H9 (cell line): ENCODE measurements at regions not wholly inside any gene's neighbourhood (a gene's known extent, or its start where the extent isn't known, plus 50 kb on each side); places are given as distances from the start of the nearest gene placed in this dataset.

Experiments used
- DNase-seq: peaks from one replicate; pipeline ENCODE4 v3.0.0-alpha.2; 2017
- H2AFZ ChIP-seq: one replicate; pipeline ENCODE4 v1.6.1; 2013; ENCODE audit warnings: mild to moderate bottlenecking, low read length, control low read depth, moderate library complexity
- H2AK5ac ChIP-seq: 2 replicates; pipeline ENCODE4 v1.6.1; 2013; ENCODE audit warnings: low read length, control low read depth, mixed read lengths; ENCODE audit not compliant: insufficient read length
- H2BK120ac ChIP-seq: one replicate; pipeline ENCODE4 v1.6.1; 2013; ENCODE audit warnings: low read depth, mild to moderate bottlenecking, low read length, control low read depth, inconsistent platforms; ENCODE audit not compliant: poor library complexity, severe bottlenecking
- H2BK12ac ChIP-seq: 2 replicates; pipeline ENCODE4 v1.6.1; 2013; ENCODE audit warnings: low read length, control low read depth, mixed read lengths, low read depth; ENCODE audit not compliant: insufficient read length
- H2BK15ac ChIP-seq: 2 replicates; pipeline ENCODE4 v1.6.1; 2013; ENCODE audit warnings: low read depth, low read length, control low read depth
- H2BK20ac ChIP-seq: one replicate; pipeline ENCODE4 v1.6.1; 2013; ENCODE audit warnings: low read depth, mild to moderate bottlenecking, low read length, control low read depth, inconsistent platforms; ENCODE audit not compliant: poor library complexity, severe bottlenecking
- H2BK5ac ChIP-seq: 2 replicates; pipeline ENCODE4 v1.6.1; 2013; ENCODE audit warnings: low read length, control low read depth, mixed read lengths; ENCODE audit not compliant: insufficient read length
- H3K14ac ChIP-seq: 2 replicates; pipeline ENCODE4 v1.6.1; 2013; ENCODE audit warnings: low read length, control low read depth; ENCODE audit not compliant: insufficient read depth
- H3K18ac ChIP-seq: 2 replicates; pipeline ENCODE4 v1.6.1; 2013; ENCODE audit warnings: low read depth, mild to moderate bottlenecking, mixed read lengths, low read length, control low read depth; ENCODE audit not compliant: insufficient read length
- H3K23ac ChIP-seq: 2 replicates; pipeline ENCODE4 v1.6.1; 2013; ENCODE audit warnings: low read length, control low read depth, mixed read lengths, low read depth; ENCODE audit not compliant: insufficient read length
- H3K23me2 ChIP-seq: 2 replicates; pipeline ENCODE4 v1.6.1; 2013; ENCODE audit warnings: low read depth, mild to moderate bottlenecking, mixed read lengths, low read length, control low read depth; ENCODE audit not compliant: insufficient read length, poor library complexity, severe bottlenecking
- H3K27ac ChIP-seq: 2 replicates; pipeline ENCODE4 v1.5.1; 2013; ENCODE audit warnings: low read length, control low read depth, mixed read lengths, low read depth; ENCODE audit not compliant: insufficient read length
- H3K27me3 ChIP-seq: 2 replicates; pipeline ENCODE4 v1.6.1; 2013; ENCODE audit warnings: low read length, control low read depth, inconsistent platforms; ENCODE audit not compliant: insufficient read depth
- H3K4ac ChIP-seq: 2 replicates; pipeline ENCODE4 v1.6.1; 2013; ENCODE audit warnings: low read depth, mild to moderate bottlenecking, control low read depth, inconsistent platforms, low read length, moderate library complexity
- H3K4me1 ChIP-seq: 2 replicates; pipeline ENCODE4 v1.6.1; 2013; ENCODE audit warnings: low read length, control low read depth, inconsistent platforms; ENCODE audit not compliant: insufficient read depth
- H3K4me2 ChIP-seq: 2 replicates; pipeline ENCODE4 v1.6.1; 2013; ENCODE audit warnings: low read length, control low read depth, mixed read lengths; ENCODE audit not compliant: insufficient read length, insufficient read depth
- H3K56ac ChIP-seq: 2 replicates; pipeline ENCODE4 v1.6.1; 2013; ENCODE audit warnings: low read depth, mild to moderate bottlenecking, mixed read lengths, low read length, control low read depth; ENCODE audit not compliant: insufficient read length
- H3K79me1 ChIP-seq: 2 replicates; pipeline ENCODE4 v1.6.1; 2013; ENCODE audit warnings: low read depth, mild to moderate bottlenecking, moderate library complexity, low read length, control low read depth, inconsistent platforms; ENCODE audit not compliant: insufficient read depth, poor library complexity, severe bottlenecking
- H3K79me2 ChIP-seq: 2 replicates; pipeline ENCODE4 v1.6.1; 2013; ENCODE audit warnings: low read length, control low read depth, inconsistent platforms; ENCODE audit not compliant: insufficient read depth
- H3K9ac ChIP-seq: 2 replicates; pipeline ENCODE4 v1.6.1; 2013; ENCODE audit warnings: low read length, control low read depth, mixed read lengths; ENCODE audit not compliant: insufficient read length; ENCODE audit errors: extremely low read depth
- H3K9me3 ChIP-seq: one replicate; pipeline ENCODE4 v1.6.1; 2013; ENCODE audit warnings: low read depth, low read length, inconsistent platforms; ENCODE audit not compliant: control insufficient read depth
- H3T11ph ChIP-seq: one replicate; pipeline ENCODE4 v1.6.1; 2013; ENCODE audit warnings: mild to moderate bottlenecking, low read length, control low read depth, inconsistent platforms
- H4K20me1 ChIP-seq: one replicate; pipeline ENCODE4 v1.6.1; 2013; ENCODE audit not compliant: control insufficient read depth, insufficient read length, insufficient read depth
- H4K5ac ChIP-seq: 2 replicates; pipeline ENCODE4 v1.6.1; 2013; ENCODE audit warnings: low read depth, mild to moderate bottlenecking, mixed read lengths, low read length, control low read depth; ENCODE audit not compliant: insufficient read length
- H4K8ac ChIP-seq: replicated peaks from 2 replicates; pipeline ENCODE4 v1.6.1; 2013; ENCODE audit warnings: low read length, control low read depth, mixed read lengths, low read depth; ENCODE audit not compliant: insufficient read length
- H4K91ac ChIP-seq: 2 replicates; pipeline ENCODE4 v1.6.1; 2013; ENCODE audit warnings: low read depth, mild to moderate bottlenecking, moderate library complexity, mixed read lengths, low read length, control low read depth; ENCODE audit not compliant: insufficient read length
- H3K27ac Mint-ChIP-seq, 3 experiments: 2 replicates in 2 of 3; 3 replicates in 1 of 3; pipeline ENCODE4 v1.8.0; 2020 to 2021; ENCODE audit warnings: mixed read lengths in 3 of 3, mild to moderate bottlenecking in 1 of 3, moderate library complexity in 1 of 3
- H3K27me3 Mint-ChIP-seq: 2 replicates; pipeline ENCODE4 v1.8.0; 2021; ENCODE audit warnings: low read depth, mild to moderate bottlenecking, moderate library complexity, mixed read lengths
- H3K36me3 Mint-ChIP-seq, 3 experiments: 2 replicates in 2 of 3; 3 replicates in 1 of 3; pipeline ENCODE4 v1.8.0; 2020 to 2021; ENCODE audit warnings: low read depth in 3 of 3, mixed read lengths in 3 of 3; ENCODE audit not compliant: insufficient read depth in 1 of 3
- H3K4me1 Mint-ChIP-seq, 2 experiments: 2 replicates each; pipeline ENCODE4 v1.8.0; 2020; ENCODE audit warnings: mixed read lengths in 2 of 2
- H3K4me3 Mint-ChIP-seq, 2 experiments: 2 replicates in 1 of 2; 3 replicates in 1 of 2; pipeline ENCODE4 v1.8.0; 2020 to 2021; ENCODE audit warnings: mild to moderate bottlenecking in 2 of 2, mixed read lengths in 2 of 2, moderate library complexity in 1 of 2
- H3K9me3 Mint-ChIP-seq, 2 experiments: 2 replicates in 1 of 2; 3 replicates in 1 of 2; pipeline ENCODE4 v1.8.0; 2020; ENCODE audit warnings: mild to moderate bottlenecking in 2 of 2, mixed read lengths in 2 of 2, moderate library complexity in 1 of 2
- WGBS: extraction: QIAGEN DNeasy Blood & Tissue Kit; methylation state at CpG from one replicate; pipeline ENCODE4 v1.1.7; 2013; ENCODE audit warnings: missing lambda C conversion rate, low lambda C conversion rate, mixed read lengths; ENCODE audit not compliant: insufficient read length; ENCODE audit errors: extremely low coverage; 5-methylcytosine and 5-hydroxymethylcytosine counted together
- TF ChIP-seq, protein P1 (sequence below): fragments of 200-600 bp; sonication (generic); conservative IDR thresholded peaks from 3 replicates; pipeline ENCODE4 v1.8.0; 2021; ENCODE audit warnings: antibody characterized with exemption, mild to moderate bottlenecking

DNA sequence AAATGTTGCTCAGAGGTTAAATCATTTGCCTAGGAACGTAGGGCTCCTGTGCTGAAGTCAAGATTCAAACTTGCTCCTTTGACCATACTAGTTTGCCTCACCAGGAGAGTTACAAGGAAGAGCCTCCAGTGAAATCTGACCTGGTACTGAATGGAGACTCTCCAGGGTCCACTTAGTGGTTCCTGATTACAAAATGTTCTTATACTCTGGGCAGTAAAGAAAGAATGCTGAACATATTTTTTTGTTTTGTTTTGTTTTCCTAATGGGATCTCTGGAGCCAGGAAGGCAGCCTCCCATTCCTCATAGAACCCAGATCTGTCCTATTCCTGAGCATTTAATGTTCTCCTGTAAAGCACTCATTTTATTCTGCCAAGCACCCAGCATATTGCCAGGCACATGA lies 256.5 kb upstream of the CLINT1 start:
- H3K14ac ChIP-seq, result no peak overlapping the region
- no peak overlapping the region for H4K8ac ChIP-seq
- H3T11ph ChIP-seq, result no peak overlapping the region
- no peak overlapping the region for H3K18ac ChIP-seq
- no peak overlapping the region for H2BK5ac ChIP-seq
- Mint-ChIP-seq H3K4me1 (no peaks in the 10 kb centered on the region; a peak in 1 of 4 replicates), H3K9me3 (no peaks in the 10 kb centered on the region; a peak in 2 of 5 replicates), H3K27ac (no peak overlapping the region), H3K27me3 (peaks cover 20% of the 10 kb centered on the region), H3K36me3 (no peaks in the 10 kb centered on the region), H3K4me3 (no peak overlapping the region)
- no peak overlapping the region for H2BK15ac ChIP-seq
- no peak overlapping the region for H3K27ac ChIP-seq
- no peaks in the 10 kb centered on the region for H3K79me2 ChIP-seq
- no peak overlapping the region for H2BK120ac ChIP-seq
- no peak overlapping the region for H3K4me2 ChIP-seq
- no peaks in the 10 kb centered on the region; the same call in 1 of the 2 replicates for H3K27me3 ChIP-seq
- no peak overlapping the region for H2AFZ ChIP-seq
- no peak overlapping the region for H4K5ac ChIP-seq
- no peak overlapping the region for H3K56ac ChIP-seq
- H4K20me1 ChIP-seq, result no peaks in the 10 kb centered on the region
- H3K4me1 ChIP-seq, result no peaks in the 10 kb centered on the region
- H3K23ac ChIP-seq, result no peak overlapping the region
- H2AK5ac ChIP-seq, result no peak overlapping the region
- no peak overlapping the region for H4K91ac ChIP-seq
- DNase-seq, result no peak
- H3K79me1 ChIP-seq, result no peaks in the 10 kb centered on the region
- no peak overlapping the region for H2BK20ac ChIP-seq
- WGBS, result no CpG with 5 or more reads among the region's 1 CpG
- TF ChIP-seq, protein P1, sequence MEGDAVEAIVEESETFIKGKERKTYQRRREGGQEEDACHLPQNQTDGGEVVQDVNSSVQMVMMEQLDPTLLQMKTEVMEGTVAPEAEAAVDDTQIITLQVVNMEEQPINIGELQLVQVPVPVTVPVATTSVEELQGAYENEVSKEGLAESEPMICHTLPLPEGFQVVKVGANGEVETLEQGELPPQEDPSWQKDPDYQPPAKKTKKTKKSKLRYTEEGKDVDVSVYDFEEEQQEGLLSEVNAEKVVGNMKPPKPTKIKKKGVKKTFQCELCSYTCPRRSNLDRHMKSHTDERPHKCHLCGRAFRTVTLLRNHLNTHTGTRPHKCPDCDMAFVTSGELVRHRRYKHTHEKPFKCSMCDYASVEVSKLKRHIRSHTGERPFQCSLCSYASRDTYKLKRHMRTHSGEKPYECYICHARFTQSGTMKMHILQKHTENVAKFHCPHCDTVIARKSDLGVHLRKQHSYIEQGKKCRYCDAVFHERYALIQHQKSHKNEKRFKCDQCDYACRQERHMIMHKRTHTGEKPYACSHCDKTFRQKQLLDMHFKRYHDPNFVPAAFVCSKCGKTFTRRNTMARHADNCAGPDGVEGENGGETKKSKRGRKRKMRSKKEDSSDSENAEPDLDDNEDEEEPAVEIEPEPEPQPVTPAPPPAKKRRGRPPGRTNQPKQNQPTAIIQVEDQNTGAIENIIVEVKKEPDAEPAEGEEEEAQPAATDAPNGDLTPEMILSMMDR, result no peak
- H3K23me2 ChIP-seq, result no peaks in the 10 kb centered on the region
- H3K9ac ChIP-seq, result no peak overlapping the region
- no peaks in the 10 kb centered on the region for H3K9me3 ChIP-seq
- no peak overlapping the region for H3K4ac ChIP-seq
- no peak overlapping the region for H2BK12ac ChIP-seq
